Dendritic cell treated with granulocyte-macrophage colony-stimulating factor and Interleukin-4, amounts not matched to agents 40 ng/mL and 50 ng/mL, for 4 days (primary cell): ENCODE measurements at regions not wholly inside any gene's neighbourhood (a gene's known extent, or its start where the extent isn't known, plus 50 kb on each side); places are given as distances from the start of the nearest gene placed in this dataset.
"Not testable (repeated sequence)": the region's sequence is repeated elsewhere in the genome, so short reads cannot be mapped to it uniquely, and the experiment has no call there.

Source experiments
- H3K27ac Mint-ChIP-seq: one replicate; pipeline ENCODE4 v1.8.0; 2022; ENCODE audit warnings: mild to moderate bottlenecking, mixed read lengths
- H3K27me3 Mint-ChIP-seq: one replicate; pipeline ENCODE4 v1.8.0; 2022; ENCODE audit warnings: mild to moderate bottlenecking, mixed read lengths
- H3K36me3 Mint-ChIP-seq: one replicate; pipeline ENCODE4 v1.8.0; 2022; ENCODE audit warnings: low read depth, mixed read lengths
- H3K4me1 Mint-ChIP-seq: one replicate; pipeline ENCODE4 v1.8.0; 2022; ENCODE audit warnings: low read depth, mixed read lengths
- H3K4me3 Mint-ChIP-seq: one replicate; pipeline ENCODE4 v1.8.0; 2022; ENCODE audit warnings: mild to moderate bottlenecking, moderate library complexity, mixed read lengths
- H3K9me3 Mint-ChIP-seq: one replicate; pipeline ENCODE4 v1.8.0; 2022; ENCODE audit warnings: mixed read lengths
- intact Hi-C: fragments of 100-400 bp; cut with micrococcal nuclease; formaldehyde crosslinking; loops from one replicate; pipeline ENCODE4 v1.15.0; 2022

DNA sequence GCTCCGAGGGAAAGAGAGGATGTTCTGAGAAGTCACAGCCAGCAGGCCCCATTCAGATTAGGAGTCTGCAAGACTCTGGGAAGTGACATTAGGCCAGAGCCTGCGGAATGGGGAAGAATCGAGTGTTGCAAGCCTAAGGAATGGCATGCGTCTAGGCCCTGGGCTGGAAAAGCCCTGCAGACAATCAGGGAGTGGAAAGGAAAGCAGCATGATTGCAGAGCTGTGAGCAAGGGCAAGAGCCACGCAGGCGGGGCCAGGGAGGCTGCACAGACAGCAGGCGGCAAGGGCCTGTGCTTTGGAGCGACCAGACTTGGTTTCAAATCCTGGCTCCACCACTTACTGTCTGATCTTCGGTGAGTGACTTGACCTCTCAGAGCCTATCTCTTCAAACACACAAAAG, 118.2 kb downstream of the RRAGC start:
- Mint-ChIP-seq H3K27ac (no peak overlapping the region), H3K4me3 (no peak overlapping the region), H3K4me1 (no peaks in the 10 kb centered on the region), H3K36me3 (no peaks in the 10 kb centered on the region), H3K27me3 (peaks cover 3% of the 10 kb centered on the region), H3K9me3 (no peaks in the 10 kb centered on the region)
- intact Hi-C loops, result no loop called here

DNA sequence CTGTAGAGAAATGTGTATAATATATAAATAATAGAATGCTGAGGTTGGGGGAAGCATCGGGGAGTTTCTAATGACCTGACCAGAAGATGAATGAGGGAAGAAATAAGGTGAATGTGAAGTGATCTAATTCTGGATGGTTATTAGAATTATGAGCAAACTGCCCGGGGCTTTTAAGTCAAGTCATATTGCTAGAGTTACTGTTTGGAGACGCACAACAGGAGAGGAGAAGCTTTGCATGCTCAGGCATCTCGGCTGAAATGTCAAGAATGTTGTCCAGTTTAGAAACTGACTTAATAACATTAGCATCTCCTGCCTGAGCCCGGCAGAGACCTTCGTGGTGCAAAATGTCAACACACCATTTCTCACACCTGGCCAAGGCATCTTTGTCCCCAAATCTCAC, 119.1 kb downstream of the RRAGC start:
- Mint-ChIP-seq H3K9me3 (no peaks in the 10 kb centered on the region), H3K27me3 (peaks cover 5% of the 10 kb centered on the region), H3K27ac (no peak overlapping the region), H3K36me3 (no peaks in the 10 kb centered on the region), H3K4me3 (no peak overlapping the region), H3K4me1 (no peaks in the 10 kb centered on the region)
- intact Hi-C loops, result no loop called here

DNA sequence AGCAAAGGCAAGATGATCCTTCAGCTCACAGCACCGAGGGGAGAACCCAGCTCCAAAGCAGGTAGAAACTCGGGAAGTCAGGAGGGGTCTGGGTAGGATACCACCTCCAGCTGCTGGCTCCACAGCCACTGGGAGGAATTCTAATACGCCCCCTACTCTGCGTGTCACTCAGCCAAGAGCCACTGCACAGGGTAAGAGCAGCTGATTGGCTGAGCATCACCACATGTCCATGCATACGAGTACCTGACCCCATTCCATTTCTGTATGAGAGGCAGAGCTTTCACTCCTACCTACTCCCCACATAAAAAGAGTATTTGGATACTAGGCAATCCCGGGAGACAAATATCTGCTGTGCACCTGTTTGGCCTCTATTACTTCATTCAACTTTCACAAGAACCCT, 121.4 kb downstream of the RRAGC start:
- Mint-ChIP-seq H3K4me3 (no peak overlapping the region), H3K27ac (no peak overlapping the region), H3K36me3 (no peaks in the 10 kb centered on the region), H3K4me1 (no peaks in the 10 kb centered on the region), H3K27me3 (peaks cover 10% of the 10 kb centered on the region), H3K9me3 (no peaks in the 10 kb centered on the region)
- intact Hi-C loops, result no loop called here

DNA sequence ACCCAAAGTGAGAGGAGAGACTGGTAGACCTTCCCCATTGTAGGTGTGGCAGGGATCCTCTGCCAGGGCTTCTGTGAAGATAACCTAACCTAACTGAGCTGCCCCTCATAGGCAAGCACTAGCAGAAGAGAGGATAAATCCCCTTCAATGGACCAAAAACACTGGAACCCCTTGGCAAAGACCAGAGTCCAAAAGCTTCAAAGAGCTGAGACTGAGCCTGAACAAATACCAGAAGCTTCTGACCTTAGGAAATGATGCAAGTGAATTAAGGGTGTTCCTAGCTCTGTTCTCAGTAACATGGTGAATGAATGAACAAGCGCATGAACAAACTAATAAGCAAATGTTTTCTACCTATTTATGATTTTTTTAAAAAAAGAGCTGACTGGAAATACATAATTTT, 123.2 kb downstream of the RRAGC start:
- Mint-ChIP-seq H3K4me3 (no peak overlapping the region), H3K36me3 (no peaks in the 10 kb centered on the region), H3K27me3 (peaks cover 18% of the 10 kb centered on the region), H3K9me3 (no peaks in the 10 kb centered on the region), H3K4me1 (no peaks in the 10 kb centered on the region), H3K27ac (no peak overlapping the region)
- intact Hi-C loops, result no loop called here

DNA sequence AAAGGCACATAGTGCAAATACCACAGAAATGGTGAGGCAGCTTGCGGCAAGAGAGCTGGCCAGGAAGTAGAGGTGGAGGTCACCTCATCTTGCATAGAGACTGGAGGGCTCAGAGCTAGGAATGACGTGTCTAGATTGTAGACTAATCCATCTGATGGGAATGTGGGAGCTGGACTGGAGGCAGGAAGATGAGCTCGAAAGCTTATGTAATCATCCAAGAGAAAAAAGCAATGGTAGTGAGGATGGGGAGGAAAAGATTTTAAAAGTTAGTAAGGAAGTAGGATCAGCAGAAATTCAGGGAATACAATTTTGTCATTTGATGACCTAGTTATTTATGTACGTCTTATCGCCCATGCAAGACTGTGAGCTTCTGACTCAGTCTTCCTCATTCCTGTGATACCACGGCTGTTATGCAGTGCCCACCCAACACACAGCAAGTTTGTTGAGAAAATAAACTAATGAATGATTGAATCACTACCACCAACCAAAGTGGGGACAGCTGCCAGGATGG, 123.9 kb downstream of the RRAGC start:
- no peaks in the 10 kb centered on the region for H3K9me3 Mint-ChIP-seq
- H3K4me3 Mint-ChIP-seq, result no peak overlapping the region
- intact Hi-C loops, result no loop called here
- no peaks in the 10 kb centered on the region for H3K4me1 Mint-ChIP-seq
- H3K27ac Mint-ChIP-seq, result no peak overlapping the region
- H3K36me3 Mint-ChIP-seq, result no peaks in the 10 kb centered on the region
- peaks cover 18% of the 10 kb centered on the region for H3K27me3 Mint-ChIP-seq

DNA sequence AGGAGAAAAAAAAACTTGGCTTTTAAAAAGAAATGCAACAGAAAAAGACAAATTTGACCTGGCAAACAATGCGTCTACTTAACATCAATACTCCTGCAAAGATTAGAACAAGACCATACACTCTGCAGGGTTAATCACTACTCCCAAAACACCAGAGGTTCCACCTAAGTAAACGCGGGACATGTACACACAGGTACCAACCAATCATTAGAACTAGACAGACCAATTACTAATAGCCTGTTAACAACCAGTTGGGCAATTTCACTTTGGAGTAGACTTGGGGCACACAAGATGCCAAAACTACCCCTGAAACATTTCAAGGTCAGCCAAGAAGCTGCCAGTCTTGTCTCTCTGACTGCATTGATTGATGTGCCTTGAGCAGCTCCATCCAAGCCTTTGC, 125.8 kb downstream of the RRAGC start:
- intact Hi-C loops, result no loop called here
- H3K27ac Mint-ChIP-seq, result no peak overlapping the region

DNA sequence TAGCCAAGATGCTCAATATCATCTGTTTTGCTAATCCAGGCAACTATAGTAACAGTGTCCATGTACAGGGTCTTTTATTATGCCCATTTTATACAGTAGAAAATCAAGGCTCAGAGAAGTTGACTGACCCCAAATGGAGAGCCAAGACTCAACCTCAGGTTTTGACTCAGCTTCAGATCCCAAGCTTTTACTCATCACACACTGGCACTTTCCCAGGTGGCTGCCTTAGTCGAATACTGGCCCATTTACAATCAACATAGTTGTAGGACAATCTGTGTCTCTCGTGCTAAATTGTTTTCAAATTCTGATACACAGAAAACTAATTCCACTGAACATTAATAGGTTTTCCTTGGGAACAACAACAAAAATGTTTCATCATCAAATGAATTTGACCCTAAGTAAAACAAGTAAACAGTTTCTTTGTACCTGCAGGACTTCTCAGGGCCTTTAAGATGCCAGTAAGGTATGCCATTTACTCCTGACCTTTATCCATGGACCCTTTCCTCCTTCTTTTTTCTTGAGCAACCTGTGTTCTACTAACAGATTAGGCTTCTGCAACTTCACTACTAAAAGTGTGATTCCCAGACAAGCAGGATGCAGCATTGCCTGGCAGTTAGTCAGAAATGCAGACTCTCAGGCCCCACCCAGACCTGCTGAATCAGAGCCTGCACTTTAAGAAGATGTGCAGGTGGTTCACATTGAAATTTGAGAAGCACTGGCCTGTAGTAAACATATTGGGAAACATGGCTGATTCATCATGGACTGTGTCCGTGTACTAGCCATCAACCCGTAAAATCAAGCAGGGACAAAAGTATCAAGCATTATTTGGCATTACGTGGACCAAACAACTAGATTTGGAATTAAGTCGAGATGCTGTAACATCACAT, 128.8 kb downstream of the RRAGC start:
- intact Hi-C loops, result no loop called here
- peaks cover 56% of the 10 kb centered on the region for H3K27me3 Mint-ChIP-seq

More for the DNA sequence above, 125.8 kb downstream of the RRAGC start:
- Mint-ChIP-seq H3K27me3 (peaks cover 31% of the 10 kb centered on the region), H3K4me1 (no peaks in the 10 kb centered on the region), H3K9me3 (no peaks in the 10 kb centered on the region), H3K36me3 (no peaks in the 10 kb centered on the region), H3K4me3 (no peak overlapping the region)

DNA sequence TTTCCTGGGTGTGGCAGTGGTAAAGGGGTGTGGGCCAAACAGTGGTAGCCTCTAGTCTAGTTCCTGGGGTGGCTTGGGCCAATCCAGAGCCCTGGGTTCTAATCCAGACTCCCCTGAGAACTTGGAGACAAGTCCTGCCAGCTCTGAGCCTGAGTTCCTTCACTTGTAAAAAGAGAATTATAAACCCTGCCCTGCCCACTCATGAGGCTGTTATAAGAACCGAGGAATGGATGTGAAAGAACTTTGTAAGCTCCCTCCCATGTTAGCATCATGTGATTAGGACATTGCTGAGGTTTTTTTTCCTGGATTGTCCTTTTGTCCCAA, 131.0 kb downstream of the RRAGC start:
- Mint-ChIP-seq H3K9me3 (no peaks in the 10 kb centered on the region), H3K27ac (no peak overlapping the region), H3K4me1 (no peaks in the 10 kb centered on the region), H3K4me3 (no peak overlapping the region), H3K27me3 (peaks cover 55% of the 10 kb centered on the region), H3K36me3 (no peaks in the 10 kb centered on the region)
- intact Hi-C loops, result no loop called here

More for the DNA sequence above, 128.8 kb downstream of the RRAGC start:
- Mint-ChIP-seq H3K4me1 (no peaks in the 10 kb centered on the region), H3K4me3 (no peak overlapping the region), H3K27ac (no peak overlapping the region), H3K9me3 (no peaks in the 10 kb centered on the region), H3K36me3 (no peaks in the 10 kb centered on the region)

DNA sequence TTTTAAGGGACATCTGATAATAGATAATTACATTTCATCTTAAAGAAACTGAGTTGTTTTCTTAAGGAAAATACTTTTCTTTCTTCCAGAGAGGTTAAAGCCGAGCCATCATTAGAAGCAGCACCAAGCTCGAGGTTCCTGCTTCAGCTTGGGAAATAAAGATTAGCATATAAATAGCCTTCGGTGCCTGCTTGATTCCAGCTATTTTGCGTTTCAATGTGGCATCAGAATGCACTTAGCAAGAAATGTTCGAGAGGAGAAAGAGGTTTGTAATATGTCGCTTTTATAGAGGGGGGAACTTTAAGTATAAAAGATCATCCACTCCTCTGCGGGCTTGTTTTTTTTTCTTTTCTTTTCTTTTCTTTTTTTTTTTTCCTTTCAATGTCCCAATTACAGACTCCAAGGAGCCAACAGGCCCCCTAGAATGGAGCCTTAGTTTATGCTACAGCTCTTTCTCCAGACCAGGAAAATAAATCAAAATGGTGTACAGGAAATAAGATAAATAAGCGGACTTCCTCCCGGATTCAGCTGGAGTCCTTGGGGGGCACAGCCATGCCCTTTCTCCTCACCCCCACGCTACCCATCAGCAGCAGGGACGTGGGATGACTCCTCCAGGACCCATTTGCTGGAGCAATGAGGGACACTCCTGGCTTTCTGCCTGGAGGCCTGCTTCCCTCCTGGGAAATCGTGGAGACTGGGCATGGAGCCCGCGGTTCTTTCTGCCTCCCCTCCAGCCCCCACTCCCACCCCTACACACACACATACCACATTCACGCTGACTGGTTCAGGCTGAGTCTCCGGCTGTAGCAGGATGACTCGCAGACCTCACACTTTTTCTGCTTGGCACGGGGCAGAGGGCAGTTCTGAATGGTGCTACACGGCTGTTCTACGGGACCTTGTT, 131.6 kb downstream of the RRAGC start:
- intact Hi-C loops, result no loop called here
- no peaks in the 10 kb centered on the region for H3K4me1 Mint-ChIP-seq
- no peak overlapping the region for H3K4me3 Mint-ChIP-seq
- no peaks in the 10 kb centered on the region for H3K9me3 Mint-ChIP-seq
- H3K27me3 Mint-ChIP-seq, result peaks cover 53% of the 10 kb centered on the region
- H3K36me3 Mint-ChIP-seq, result no peaks in the 10 kb centered on the region
- no peak overlapping the region for H3K27ac Mint-ChIP-seq

DNA sequence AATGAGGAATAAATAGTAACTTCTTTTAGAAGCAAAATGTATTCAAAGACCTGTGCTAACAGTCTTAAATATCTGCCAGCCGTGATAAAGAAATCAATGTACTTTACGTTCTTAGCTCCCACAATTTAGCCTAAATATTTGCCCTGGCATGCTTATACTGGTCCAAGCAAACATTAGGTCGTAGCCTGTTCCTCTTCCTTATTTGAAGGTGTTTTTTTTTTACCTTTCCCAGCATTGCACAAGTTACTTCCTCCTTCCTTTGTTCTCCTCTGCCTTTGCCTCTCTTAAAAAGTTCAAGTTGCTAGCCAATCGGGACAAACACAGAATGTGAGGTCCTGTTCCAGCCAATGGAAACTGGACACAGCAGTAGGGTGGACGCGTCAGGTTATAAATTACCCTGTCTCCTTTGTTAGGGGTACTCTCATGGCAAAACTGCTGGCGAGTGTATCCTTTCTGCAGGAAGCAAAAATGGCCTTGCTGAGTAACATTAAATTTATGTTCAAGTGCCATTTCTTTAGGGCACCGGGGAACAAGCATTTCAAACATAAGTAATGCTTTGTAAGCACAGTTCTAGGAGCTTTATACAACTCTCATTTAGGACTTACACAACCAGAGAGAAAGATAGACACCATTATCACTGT, 134.1 kb downstream of the RRAGC start:
- H3K36me3 Mint-ChIP-seq, H3K4me1 Mint-ChIP-seq, H3K9me3 Mint-ChIP-seq, H3K27ac Mint-ChIP-seq, H3K4me3 Mint-ChIP-seq, intact Hi-C loops: not testable (repeated sequence)
- peaks cover 51% of the 10 kb centered on the region for H3K27me3 Mint-ChIP-seq

DNA sequence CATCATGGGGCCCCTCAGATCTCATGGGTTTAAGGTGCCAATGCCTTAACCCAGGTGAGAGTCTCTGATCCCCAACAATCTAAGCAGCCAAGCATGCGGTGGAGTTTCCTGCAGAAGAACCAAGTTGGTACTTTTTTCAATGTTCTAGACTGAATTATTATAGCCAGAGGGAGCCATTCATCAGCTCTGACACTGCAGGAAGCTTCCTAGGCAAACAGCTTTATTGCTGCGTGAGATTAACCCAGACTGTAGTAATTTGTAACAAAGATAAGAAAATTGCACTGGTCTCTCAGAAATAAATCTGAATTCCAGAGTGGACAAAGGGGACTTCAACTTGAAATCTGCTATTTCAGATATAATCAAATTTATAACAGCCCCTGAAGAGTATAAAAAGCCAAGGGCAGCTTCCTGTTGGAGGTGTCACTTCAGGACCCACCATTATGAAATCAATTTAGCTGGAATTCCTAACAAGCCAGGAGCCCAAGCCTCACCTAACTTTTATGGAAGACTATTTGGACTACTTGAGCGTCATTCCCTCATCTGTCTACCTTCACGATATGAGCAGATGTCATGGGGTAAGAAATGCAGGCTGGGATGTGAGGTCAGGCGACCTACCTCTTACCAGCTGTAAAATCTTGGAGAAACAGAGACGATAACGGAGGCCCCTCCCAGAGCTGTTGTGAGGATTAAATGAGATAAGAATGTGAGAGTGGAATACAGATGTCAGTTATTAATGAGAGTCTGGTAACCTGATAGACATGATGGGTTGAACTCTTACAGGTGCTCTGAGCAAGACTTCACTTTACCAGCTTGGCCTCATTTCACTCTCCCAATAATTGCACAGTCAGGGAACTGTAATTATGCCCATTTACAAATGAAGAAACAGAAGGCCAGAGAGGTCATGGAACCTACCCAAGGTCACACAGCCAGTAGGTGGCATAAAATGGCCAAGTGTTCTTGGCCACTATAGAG, 135.1 kb downstream of the RRAGC start:
- Mint-ChIP-seq H3K27me3 (peaks cover 43% of the 10 kb centered on the region), H3K27ac (no peak overlapping the region), H3K4me3 (no peak overlapping the region), H3K9me3 (no peaks in the 10 kb centered on the region), H3K4me1 (no peaks in the 10 kb centered on the region), H3K36me3 (no peaks in the 10 kb centered on the region)
- intact Hi-C loops, result no loop called here

DNA sequence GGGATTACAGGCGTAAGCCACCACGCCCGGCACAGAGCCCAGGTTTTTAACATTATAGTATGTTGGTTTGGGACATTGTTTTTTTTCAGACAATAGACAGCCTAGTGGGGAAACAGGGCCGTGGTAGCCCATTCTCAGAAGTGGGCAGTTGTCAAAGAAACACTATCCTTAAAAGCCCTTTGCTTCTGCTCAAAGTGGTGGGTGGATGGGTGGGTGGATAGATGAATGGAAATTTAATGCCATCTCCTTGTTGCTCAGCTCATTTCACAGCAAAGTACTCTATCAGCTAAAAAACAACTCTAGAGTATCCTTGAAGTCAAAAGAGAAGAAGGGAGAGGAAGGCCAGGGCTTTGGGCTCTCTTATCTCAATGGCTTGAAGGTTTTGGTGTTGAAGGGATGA, 137.8 kb downstream of the RRAGC start:
- intact Hi-C loops, result no loop called here

DNA sequence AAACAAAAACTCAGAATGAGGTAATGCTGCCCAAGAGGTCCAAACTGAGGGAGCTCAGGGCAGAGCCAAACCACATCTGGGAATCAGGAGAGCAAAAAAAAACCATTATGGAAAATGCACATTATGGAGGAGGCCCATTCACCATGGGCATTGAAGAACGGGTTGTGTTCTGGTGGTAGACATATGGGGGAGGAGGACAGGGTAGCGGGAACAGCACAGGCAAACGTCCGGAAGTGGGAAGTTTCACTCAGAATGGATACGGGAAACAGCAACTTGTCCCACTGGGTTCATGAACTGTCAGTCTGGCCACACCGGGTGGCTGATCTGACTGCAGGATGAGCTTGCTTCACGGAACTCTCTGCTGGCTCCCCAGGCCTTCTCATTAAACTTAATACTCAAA, 139.7 kb downstream of the RRAGC start:
- H3K4me3 Mint-ChIP-seq, result no peak overlapping the region
- H3K27ac Mint-ChIP-seq, result no peak overlapping the region
- intact Hi-C loops, result no loop called here
- H3K36me3 Mint-ChIP-seq, result no peaks in the 10 kb centered on the region
- H3K27me3 Mint-ChIP-seq, result peaks cover 15% of the 10 kb centered on the region
- no peaks in the 10 kb centered on the region for H3K9me3 Mint-ChIP-seq
- H3K4me1 Mint-ChIP-seq, result no peaks in the 10 kb centered on the region

More for the DNA sequence above, 137.8 kb downstream of the RRAGC start:
- Mint-ChIP-seq H3K27ac (no peak overlapping the region), H3K4me3 (no peak overlapping the region), H3K27me3 (peaks cover 22% of the 10 kb centered on the region), H3K9me3 (no peaks in the 10 kb centered on the region), H3K36me3 (no peaks in the 10 kb centered on the region), H3K4me1 (no peaks in the 10 kb centered on the region)
